ENCODE measurements at regions not wholly inside any gene's neighbourhood (a gene's known extent, or its start where the extent isn't known, plus 50 kb on each side); places are given as distances from the start of the nearest gene placed in this dataset.
"Not testable (repeated sequence)": the region's sequence is repeated elsewhere in the genome, so short reads cannot be mapped to it uniquely, and the experiment has no call there.

DNA sequence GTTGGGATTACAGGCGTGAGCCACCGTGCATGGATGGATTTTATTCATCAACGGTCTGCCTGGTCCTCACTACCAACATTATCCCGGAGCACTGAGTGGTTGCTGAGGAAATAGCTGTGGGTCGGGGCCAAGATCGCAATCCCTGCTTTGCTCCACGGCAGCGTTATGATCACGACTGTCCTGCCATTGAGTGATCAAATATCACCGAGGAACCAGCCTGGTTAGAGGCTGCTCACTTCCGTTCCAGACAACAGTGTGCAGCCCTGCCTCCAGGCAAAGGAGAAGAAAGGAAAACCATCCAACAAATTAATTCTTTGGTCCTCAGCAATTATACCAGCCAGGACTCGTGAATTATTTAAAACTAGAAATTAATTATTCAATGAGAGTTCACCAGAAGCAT, 70.6 kb upstream of the TBL1X start:
- Histone ChIP-seq H3K27ac (no peak overlapping the region), H3K27me3 (no peaks in the 10 kb centered on the region), H3K4me3 (no peak overlapping the region), H3K9me3 (no peaks in the 10 kb centered on the region), H3K36me3 (no peaks in the 10 kb centered on the region), H3K4me1 (no peaks in the 10 kb centered on the region)
- WGBS, 2 donors: 85 to 90% methylated on average over 12 of the region's 12 CpGs
- DNase-seq: no peak
- intact Hi-C loops (cut with DNase I): no loop called here
- no peak for TF ChIP-seq POLR2A (IDR thresholded peaks at IDR 0.05)
- no peak for TF ChIP-seq POLR2AphosphoS5 (IDR thresholded peaks at IDR 0.05)
- TF ChIP-seq, protein P1, sequence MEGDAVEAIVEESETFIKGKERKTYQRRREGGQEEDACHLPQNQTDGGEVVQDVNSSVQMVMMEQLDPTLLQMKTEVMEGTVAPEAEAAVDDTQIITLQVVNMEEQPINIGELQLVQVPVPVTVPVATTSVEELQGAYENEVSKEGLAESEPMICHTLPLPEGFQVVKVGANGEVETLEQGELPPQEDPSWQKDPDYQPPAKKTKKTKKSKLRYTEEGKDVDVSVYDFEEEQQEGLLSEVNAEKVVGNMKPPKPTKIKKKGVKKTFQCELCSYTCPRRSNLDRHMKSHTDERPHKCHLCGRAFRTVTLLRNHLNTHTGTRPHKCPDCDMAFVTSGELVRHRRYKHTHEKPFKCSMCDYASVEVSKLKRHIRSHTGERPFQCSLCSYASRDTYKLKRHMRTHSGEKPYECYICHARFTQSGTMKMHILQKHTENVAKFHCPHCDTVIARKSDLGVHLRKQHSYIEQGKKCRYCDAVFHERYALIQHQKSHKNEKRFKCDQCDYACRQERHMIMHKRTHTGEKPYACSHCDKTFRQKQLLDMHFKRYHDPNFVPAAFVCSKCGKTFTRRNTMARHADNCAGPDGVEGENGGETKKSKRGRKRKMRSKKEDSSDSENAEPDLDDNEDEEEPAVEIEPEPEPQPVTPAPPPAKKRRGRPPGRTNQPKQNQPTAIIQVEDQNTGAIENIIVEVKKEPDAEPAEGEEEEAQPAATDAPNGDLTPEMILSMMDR (IDR thresholded peaks at IDR 0.05): no peak
- TF ChIP-seq EP300 (IDR thresholded peaks at IDR 0.05): no peak

DNA sequence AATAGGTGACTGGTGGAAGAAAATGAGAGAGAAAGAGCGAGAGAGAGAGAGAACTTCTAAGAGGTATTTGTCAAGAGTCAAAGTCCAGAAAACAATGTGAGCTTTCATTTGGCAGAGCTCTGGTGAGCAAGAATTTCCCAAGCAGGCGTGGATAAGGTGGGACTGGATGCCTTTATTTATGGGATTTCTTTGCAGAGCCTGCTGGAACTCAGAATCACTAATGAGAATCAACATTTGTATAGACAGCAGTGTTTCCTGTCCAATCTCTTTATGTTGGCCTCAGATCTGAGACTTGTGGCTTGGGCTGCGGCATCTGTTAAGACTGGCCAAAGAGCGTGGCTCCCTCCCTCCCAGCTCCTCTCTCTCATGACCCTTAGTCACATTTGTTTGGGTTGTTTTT, 67.9 kb upstream of the TBL1X start:
- Histone ChIP-seq H3K9me3 (no peaks in the 10 kb centered on the region), H3K36me3 (no peaks in the 10 kb centered on the region), H3K4me3 (no peak overlapping the region), H3K27me3 (no peaks in the 10 kb centered on the region), H3K27ac (no peak overlapping the region), H3K4me1 (no peaks in the 10 kb centered on the region)
- intact Hi-C loops (cut with DNase I): no loop called here
- 8 to 49% methylated on average over 4 of the region's 4 CpGs for WGBS, 2 donors
- no peak for DNase-seq
- no peak for TF ChIP-seq POLR2AphosphoS5 (IDR thresholded peaks at IDR 0.05)
- TF ChIP-seq, protein P1 (IDR thresholded peaks at IDR 0.05): no peak
- no peak for TF ChIP-seq EP300 (IDR thresholded peaks at IDR 0.05)
- no peak for TF ChIP-seq POLR2A (IDR thresholded peaks at IDR 0.05)

DNA sequence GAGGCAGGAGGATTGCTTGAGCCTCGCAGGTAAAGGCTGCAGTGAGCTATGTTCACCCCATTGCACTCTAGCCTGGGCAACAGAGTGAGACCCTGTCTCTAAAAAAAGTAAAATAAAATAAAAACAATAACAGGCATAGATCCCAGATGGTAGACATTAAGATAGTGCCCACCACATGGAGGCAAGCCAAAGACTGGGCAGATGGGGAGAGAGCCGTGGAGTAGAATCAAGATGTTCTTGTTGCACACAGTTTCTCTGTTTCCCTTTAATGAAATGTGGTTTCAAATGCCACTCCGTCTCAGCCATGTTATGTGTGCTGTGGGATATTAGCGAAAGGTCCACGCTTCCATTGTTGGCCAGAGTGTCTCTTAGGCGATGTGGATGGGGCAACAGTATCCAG, 63.8 kb upstream of the TBL1X start:
- Histone ChIP-seq H3K27ac (no peak overlapping the region), H3K36me3 (no peaks in the 10 kb centered on the region), H3K4me1 (no peaks in the 10 kb centered on the region), H3K9me3 (no peaks in the 10 kb centered on the region), H3K27me3 (no peaks in the 10 kb centered on the region), H3K4me3 (no peak overlapping the region)
- intact Hi-C loops (cut with DNase I): no loop called here
- WGBS, 2 donors: 97% methylated on average over 6 of the region's 6 CpGs
- DNase-seq: no peak
- TF ChIP-seq POLR2A (IDR thresholded peaks at IDR 0.05) (no peak), POLR2AphosphoS5 (IDR thresholded peaks at IDR 0.05) (no peak), EP300 (IDR thresholded peaks at IDR 0.05) (no peak)
- TF ChIP-seq, protein P1 (IDR thresholded peaks at IDR 0.05): no peak

DNA sequence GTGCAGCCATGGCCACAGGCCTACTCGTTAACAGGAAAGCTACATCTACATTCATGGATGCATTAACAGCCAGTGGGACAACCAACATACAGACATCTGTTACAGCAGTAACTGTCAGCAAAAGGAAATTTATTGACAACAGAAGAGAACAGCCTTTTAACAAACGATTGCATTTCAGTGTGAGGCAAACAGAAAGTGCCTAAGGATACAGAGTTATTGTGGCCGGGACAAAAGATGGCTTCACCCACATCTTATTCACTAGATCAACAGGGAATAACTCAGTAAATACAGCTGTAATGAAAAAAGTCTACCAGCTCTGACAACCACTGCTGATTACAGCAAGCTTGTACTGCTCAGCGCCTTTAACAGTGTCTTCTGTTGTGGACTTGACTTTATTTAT, 61.5 kb upstream of the TBL1X start:
- TF ChIP-seq, protein P1 (IDR thresholded peaks at IDR 0.05): no peak
- TF ChIP-seq POLR2A (IDR thresholded peaks at IDR 0.05) (no peak), EP300 (IDR thresholded peaks at IDR 0.05) (no peak), POLR2AphosphoS5 (IDR thresholded peaks at IDR 0.05) (no peak)
- H3K4me3 ChIP-seq: no peak overlapping the region
- H3K27ac ChIP-seq: no peak overlapping the region
- H3K36me3 ChIP-seq: no peaks in the 10 kb centered on the region
- 60 to 62% methylated on average over 4 of the region's 4 CpGs for whole genome bisulfite sequencing, 2 donors
- no peak for DNase-seq
- H3K27me3 ChIP-seq: no peaks in the 10 kb centered on the region
- H3K4me1 ChIP-seq: no peaks in the 10 kb centered on the region
- intact Hi-C loops (cut with DNase I): no loop called here
- H3K9me3 ChIP-seq: no peaks in the 10 kb centered on the region

DNA sequence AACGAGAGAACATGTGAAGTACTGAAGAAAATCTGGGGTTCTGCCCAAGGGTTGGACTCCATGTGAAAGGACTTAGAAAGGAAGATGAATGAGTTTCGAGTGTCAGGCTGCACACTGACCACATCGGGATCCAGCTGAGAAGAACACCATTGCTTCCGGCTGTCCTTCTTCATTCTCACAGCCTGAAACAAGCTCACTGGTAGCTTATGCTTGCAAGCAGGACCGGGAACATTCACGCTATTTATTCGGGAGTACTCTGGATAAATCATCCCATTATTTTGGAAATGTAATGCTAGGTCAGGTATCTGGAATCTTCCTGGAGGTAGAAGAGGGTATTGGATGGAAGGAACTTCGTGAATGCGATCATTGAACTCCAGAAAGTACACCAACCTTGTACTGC, 59.2 kb upstream of the TBL1X start:
- H3K27me3 ChIP-seq; H3K4me1 ChIP-seq; H3K27ac ChIP-seq; intact Hi-C loops (cut with DNase I); H3K36me3 ChIP-seq; DNase-seq; H3K9me3 ChIP-seq; H3K4me3 ChIP-seq: not testable (repeated sequence)
- WGBS, 2 donors: 93% methylated on average over 8 of the region's 9 CpGs

DNA sequence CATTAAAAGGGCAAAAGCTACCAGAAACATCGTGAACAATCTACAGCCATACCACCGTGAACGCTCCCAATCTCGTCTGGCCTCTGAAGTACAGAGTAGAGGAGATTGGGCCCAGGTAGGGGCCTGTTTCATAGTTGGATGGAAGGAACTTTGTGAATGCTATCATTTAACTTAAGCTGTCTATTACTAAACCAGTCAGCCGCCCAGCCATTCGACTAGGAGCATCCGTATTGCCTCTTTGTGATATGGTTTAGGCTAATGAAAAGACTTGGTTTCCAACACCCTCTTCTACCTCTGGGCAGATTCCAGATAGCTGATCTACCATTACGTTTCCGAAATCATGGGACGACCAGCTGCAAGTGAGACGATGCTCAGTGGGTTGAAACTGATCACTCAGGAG, 54.0 kb upstream of the TBL1X start:
- H3K27ac ChIP-seq; H3K4me3 ChIP-seq; intact Hi-C loops (cut with DNase I); H3K36me3 ChIP-seq; H3K4me1 ChIP-seq; H3K27me3 ChIP-seq; H3K9me3 ChIP-seq: not testable (repeated sequence)
- WGBS, 2 donors: 94 to 97% methylated on average over 3 of the region's 11 CpGs
- DNase-seq: peak; percentile 69

DNA sequence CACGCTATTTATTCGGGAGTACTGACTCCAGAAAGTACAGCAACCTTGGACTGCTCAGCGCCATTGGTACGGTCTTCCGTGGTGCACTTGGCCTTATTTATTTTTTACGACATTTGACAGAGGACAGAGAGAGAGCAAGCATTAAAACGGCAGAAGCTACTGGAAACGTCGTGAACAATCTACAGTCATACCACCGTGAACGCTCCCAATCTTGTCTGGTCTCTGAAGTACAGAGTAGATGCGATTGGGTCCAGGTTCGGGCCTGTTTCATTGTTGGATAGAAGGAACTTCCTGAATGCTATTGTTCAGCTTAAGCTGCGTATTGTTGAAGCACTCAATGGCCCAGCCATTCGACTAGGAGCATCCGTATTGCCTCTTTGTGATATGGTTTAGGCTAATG, 53.2 kb upstream of the TBL1X start:
- DNase-seq: peak; percentile 71
- WGBS, 2 donors: 89 to 92% methylated on average over 16 of the region's 16 CpGs
- H3K4me3 ChIP-seq; H3K9me3 ChIP-seq; H3K36me3 ChIP-seq; H3K27ac ChIP-seq; intact Hi-C loops (cut with DNase I); H3K4me1 ChIP-seq; H3K27me3 ChIP-seq: not testable (repeated sequence)
